ENCODE measurements at regions not wholly inside any gene's neighbourhood (a gene's known extent, or its start where the extent isn't known, plus 50 kb on each side); places are given as distances from the start of the nearest gene placed in this dataset.

GRCh38 chr12:93031028-93031427 lies 101.9 kb upstream of the EEA1 start:
- H3K36me3 ChIP-seq = no peaks in the 10 kb centered on the region
- no peaks in the 10 kb centered on the region for H3K4me1 ChIP-seq
- H3K4me3 ChIP-seq = no peak overlapping the region
- H3K27me3 ChIP-seq = no peaks in the 10 kb centered on the region
- TF ChIP-seq POLR2A (IDR thresholded peaks at IDR 0.05) (no peak), CTCF (IDR thresholded peaks at IDR 0.05) (no peak)
- no peak overlapping the region for H3K27ac ChIP-seq
- DNase-seq = no peak
- no peaks in the 10 kb centered on the region for H3K9me3 ChIP-seq

DNA sequence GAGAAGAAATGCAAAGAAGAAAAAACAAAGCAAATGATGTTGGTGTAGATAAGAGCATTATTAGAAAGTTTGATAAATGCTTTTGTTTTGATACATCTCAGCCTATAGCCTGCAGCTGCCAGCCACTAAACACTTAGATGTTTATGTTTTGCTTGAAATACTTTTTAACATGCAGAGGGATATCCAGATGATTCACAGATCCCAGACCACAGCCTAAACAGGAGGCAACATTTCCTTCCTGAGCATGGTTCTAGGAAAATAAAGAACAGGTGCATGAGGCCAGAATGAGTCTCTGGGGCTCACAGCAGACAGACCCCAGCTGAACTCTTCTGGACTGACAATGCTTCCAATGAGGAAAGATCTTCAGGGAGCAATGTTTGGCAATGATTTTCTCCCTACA lies 103.7 kb upstream of the EEA1 start:
- no peaks in the 10 kb centered on the region for H3K4me1 ChIP-seq
- no peaks in the 10 kb centered on the region for H3K36me3 ChIP-seq
- no peak overlapping the region for H3K27ac ChIP-seq
- no peak for DNase-seq
- TF ChIP-seq CTCF (IDR thresholded peaks at IDR 0.05) (no peak), POLR2A (IDR thresholded peaks at IDR 0.05) (no peak)
- H3K27me3 ChIP-seq = no peaks in the 10 kb centered on the region
- no peak overlapping the region for H3K4me3 ChIP-seq
- H3K9me3 ChIP-seq = no peaks in the 10 kb centered on the region

DNA sequence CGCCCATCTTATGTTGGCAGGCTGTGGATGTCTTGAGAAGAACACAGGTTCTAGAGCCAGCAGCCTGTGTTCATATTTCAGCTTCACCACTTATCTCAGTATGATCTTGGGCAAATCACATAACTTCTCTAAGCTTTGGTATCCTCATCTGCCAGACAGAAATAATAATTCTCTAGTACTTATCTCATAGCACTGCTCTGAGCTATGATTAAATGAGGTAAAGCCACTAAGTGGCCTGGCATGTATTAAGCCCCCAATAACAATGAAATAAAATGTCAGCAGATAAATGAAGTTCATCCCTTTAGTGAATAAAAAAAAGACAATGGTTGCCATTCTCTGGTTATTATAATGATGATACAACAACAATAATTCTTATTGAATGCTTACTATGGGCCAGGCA lies 104.9 kb upstream of the EEA1 start:
- Histone ChIP-seq H3K36me3 (no peaks in the 10 kb centered on the region), H3K27ac (no peak overlapping the region), H3K4me1 (no peaks in the 10 kb centered on the region), H3K4me3 (no peak overlapping the region), H3K9me3 (no peaks in the 10 kb centered on the region), H3K27me3 (no peaks in the 10 kb centered on the region)
- TF ChIP-seq POLR2A (IDR thresholded peaks at IDR 0.05) = no peak
- DNase-seq = no peak

DNA sequence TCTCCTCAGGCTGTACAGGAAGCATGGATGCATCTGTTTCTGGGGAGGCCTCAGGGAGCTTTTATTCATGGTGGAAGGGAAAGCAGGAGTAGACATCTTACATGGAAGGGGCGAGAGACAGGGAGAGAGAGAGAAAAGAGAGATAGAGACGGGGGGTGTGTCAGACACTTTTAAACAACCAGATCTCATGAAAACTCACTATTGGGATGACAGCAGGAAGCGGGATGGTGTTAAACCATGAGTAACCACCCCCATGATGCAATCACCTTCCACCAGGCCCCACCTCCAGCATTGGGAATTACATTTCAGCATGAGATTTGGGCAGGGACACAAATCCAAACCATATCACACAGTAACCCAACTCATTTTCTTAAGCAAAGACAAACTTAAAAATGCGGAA lies 110.0 kb upstream of the EEA1 start:
- no peaks in the 10 kb centered on the region for H3K9me3 ChIP-seq
- no peaks in the 10 kb centered on the region for H3K27me3 ChIP-seq
- H3K36me3 ChIP-seq = no peaks in the 10 kb centered on the region
- H3K4me3 ChIP-seq = no peak overlapping the region
- H3K27ac ChIP-seq = no peak overlapping the region
- H3K4me1 ChIP-seq = peaks cover 0 to 8% (median 0%) of the 10 kb centered on the region in 4 donors
- TF ChIP-seq POLR2A (IDR thresholded peaks at IDR 0.05) (no peak), CTCF (IDR thresholded peaks at IDR 0.05) (no peak)
- DNase-seq = no peak

DNA sequence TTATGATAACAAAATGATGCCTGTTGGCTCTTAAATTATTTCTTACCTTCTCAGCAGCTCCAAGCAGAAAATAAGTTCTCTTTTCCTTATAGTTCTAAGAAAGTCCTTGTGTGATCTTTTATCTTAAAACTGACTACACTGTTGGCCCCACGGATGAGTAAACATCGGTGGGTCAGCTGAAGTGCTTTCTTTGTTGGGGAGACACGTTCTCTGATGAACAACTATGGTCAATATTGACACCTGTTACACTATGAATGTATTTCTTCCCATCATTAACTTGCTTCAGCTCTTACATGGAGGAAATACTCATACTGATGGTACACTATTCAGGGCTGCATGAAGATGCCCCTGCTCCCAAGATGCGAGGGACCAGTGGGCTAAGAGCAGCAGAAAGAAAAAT lies 110.8 kb upstream of the EEA1 start:
- peaks cover 0 to 8% (median 0%) of the 10 kb centered on the region in 4 donors for H3K4me1 ChIP-seq
- no peaks in the 10 kb centered on the region for H3K9me3 ChIP-seq
- H3K27me3 ChIP-seq = no peaks in the 10 kb centered on the region
- H3K27ac ChIP-seq = no peak overlapping the region
- H3K36me3 ChIP-seq = no peaks in the 10 kb centered on the region
- H3K4me3 ChIP-seq = no peak overlapping the region
- TF ChIP-seq CTCF (IDR thresholded peaks at IDR 0.05) (no peak), POLR2A (IDR thresholded peaks at IDR 0.05) (no peak)
- DNase-seq = no peak

GRCh38 chr12:93040367-93040766 lies 111.3 kb upstream of the EEA1 start:
- Histone ChIP-seq H3K9me3 (no peaks in the 10 kb centered on the region), H3K27me3 (no peaks in the 10 kb centered on the region), H3K4me3 (no peak overlapping the region), H3K27ac (no peak overlapping the region), H3K4me1 (peaks cover 0 to 8% (median 0%) of the 10 kb centered on the region in 4 donors), H3K36me3 (no peaks in the 10 kb centered on the region)
- no peak for DNase-seq
- TF ChIP-seq POLR2A (IDR thresholded peaks at IDR 0.05) (no peak), CTCF (IDR thresholded peaks at IDR 0.05) (no peak)

All from Peyer's patch (tissue), 4 donors.